ENCODE measurements at regions not wholly inside any gene's neighbourhood (a gene's known extent, or its start where the extent isn't known, plus 50 kb on each side); places are given as distances from the start of the nearest gene placed in this dataset.

DNA sequence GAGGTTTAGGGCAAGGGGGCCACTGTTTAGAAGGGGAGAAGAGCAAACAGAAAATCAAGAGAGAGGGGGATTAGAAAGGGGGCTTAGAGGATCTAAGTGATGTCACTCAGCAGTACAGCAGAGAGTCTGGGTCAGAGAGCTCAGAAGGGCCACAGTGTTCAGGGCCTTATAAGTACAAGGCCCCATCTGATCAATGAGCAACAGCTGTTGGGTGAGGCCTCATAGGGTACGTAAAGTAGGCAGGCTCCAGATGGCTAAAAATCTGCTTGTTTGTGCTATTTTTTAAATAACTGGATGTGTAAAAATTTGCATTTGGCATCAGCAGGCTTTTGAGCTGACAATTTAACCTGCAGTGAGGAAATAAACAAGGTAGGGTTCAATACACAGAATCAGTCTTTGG, 149.8 kb downstream of the SH3BGRL2 start:
- no peaks in the 10 kb centered on the region for H3K9me3 ChIP-seq (ENCODE audit: control insufficient read depth, low read depth, low read length)
- H3K79me1 ChIP-seq (ENCODE audit: insufficient read depth, low read depth, low read length, poor library complexity, severe bottlenecking): no peaks in the 10 kb centered on the region
- H2AK5ac ChIP-seq (ENCODE audit: insufficient read length, low read length): no peak overlapping the region
- H3K9ac ChIP-seq (ENCODE audit: extremely low read depth, insufficient read length, low read length): no peak overlapping the region
- H4K5ac ChIP-seq (ENCODE audit: insufficient read length, low read depth, low read length): no peak overlapping the region
- H4K20me1 ChIP-seq (ENCODE audit: control insufficient read depth, insufficient read depth, insufficient read length): no peaks in the 10 kb centered on the region
- H2BK12ac ChIP-seq (ENCODE audit: insufficient read length, low read depth, low read length): no peak overlapping the region
- TF ChIP-seq, protein P1, sequence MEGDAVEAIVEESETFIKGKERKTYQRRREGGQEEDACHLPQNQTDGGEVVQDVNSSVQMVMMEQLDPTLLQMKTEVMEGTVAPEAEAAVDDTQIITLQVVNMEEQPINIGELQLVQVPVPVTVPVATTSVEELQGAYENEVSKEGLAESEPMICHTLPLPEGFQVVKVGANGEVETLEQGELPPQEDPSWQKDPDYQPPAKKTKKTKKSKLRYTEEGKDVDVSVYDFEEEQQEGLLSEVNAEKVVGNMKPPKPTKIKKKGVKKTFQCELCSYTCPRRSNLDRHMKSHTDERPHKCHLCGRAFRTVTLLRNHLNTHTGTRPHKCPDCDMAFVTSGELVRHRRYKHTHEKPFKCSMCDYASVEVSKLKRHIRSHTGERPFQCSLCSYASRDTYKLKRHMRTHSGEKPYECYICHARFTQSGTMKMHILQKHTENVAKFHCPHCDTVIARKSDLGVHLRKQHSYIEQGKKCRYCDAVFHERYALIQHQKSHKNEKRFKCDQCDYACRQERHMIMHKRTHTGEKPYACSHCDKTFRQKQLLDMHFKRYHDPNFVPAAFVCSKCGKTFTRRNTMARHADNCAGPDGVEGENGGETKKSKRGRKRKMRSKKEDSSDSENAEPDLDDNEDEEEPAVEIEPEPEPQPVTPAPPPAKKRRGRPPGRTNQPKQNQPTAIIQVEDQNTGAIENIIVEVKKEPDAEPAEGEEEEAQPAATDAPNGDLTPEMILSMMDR (conservative IDR thresholded peaks at IDR 0.05): no peak
- no peak overlapping the region for H2BK5ac ChIP-seq (ENCODE audit: insufficient read length, low read length)
- Mint-ChIP-seq H3K9me3 (no peaks in the 10 kb centered on the region), H3K27ac (no peak overlapping the region), H3K4me1 (peaks cover 6 to 7% of the 10 kb centered on the region in 2 experiments), H3K36me3 (ENCODE audit: insufficient read depth in 1 of 3, low read depth in 3 of 3) (no peaks in the 10 kb centered on the region; a peak in 1 of 7 replicates), H3K4me3 (no peak overlapping the region), H3K27me3 (ENCODE audit: low read depth) (peaks cover 4% of the 10 kb centered on the region)
- H2BK20ac ChIP-seq (ENCODE audit: low read depth, low read length, poor library complexity, severe bottlenecking): no peak overlapping the region
- H3K79me2 ChIP-seq (ENCODE audit: insufficient read depth, low read length): no peaks in the 10 kb centered on the region
- H3K4me2 ChIP-seq (ENCODE audit: insufficient read depth, insufficient read length, low read length): no peak overlapping the region
- no peak for DNase-seq
- no peak overlapping the region for H3K23ac ChIP-seq (ENCODE audit: insufficient read length, low read depth, low read length)
- H4K91ac ChIP-seq (ENCODE audit: insufficient read length, low read depth, low read length): no peak overlapping the region
- no peak overlapping the region for H3K56ac ChIP-seq (ENCODE audit: insufficient read length, low read depth, low read length)
- H3K4me1 ChIP-seq (ENCODE audit: insufficient read depth, low read length): no peaks in the 10 kb centered on the region
- H3K14ac ChIP-seq (ENCODE audit: insufficient read depth, low read length): no peak overlapping the region
- H3K18ac ChIP-seq (ENCODE audit: insufficient read length, low read depth, low read length): no peak overlapping the region
- no peak overlapping the region for H2BK15ac ChIP-seq (ENCODE audit: low read depth, low read length)
- no peak overlapping the region for H2BK120ac ChIP-seq (ENCODE audit: low read depth, low read length, poor library complexity, severe bottlenecking)
- no peak overlapping the region for H3K27ac ChIP-seq (ENCODE audit: insufficient read length, low read depth, low read length)
- no peaks in the 10 kb centered on the region for H3K23me2 ChIP-seq (ENCODE audit: insufficient read length, low read depth, low read length, poor library complexity, severe bottlenecking)
- H3K27me3 ChIP-seq (ENCODE audit: insufficient read depth, low read length): no peaks in the 10 kb centered on the region
- no peak overlapping the region for H3K4ac ChIP-seq (ENCODE audit: low read depth, low read length)
- H2AFZ ChIP-seq (ENCODE audit: low read length): no peak overlapping the region
- H4K8ac ChIP-seq (replicated peaks; ENCODE audit: insufficient read length, low read depth, low read length): no peak overlapping the region
- WGBS (ENCODE audit: extremely low coverage, insufficient read length, low lambda C conversion rate): no CpG with 5 or more reads among the region's 1 CpG
- no peak overlapping the region for H3T11ph ChIP-seq (ENCODE audit: low read length)

Data from H9 (cell line).